Ovary (tissue), 3 donors: ENCODE measurements at regions not wholly inside any gene's neighbourhood (a gene's known extent, or its start where the extent isn't known, plus 50 kb on each side); places are given as distances from the start of the nearest gene placed in this dataset.

Experiments
- CTCF ChIP-seq, 3 donors: fragments of 450-650 bp in 2 of 3; fragments of 200-600 bp in 1 of 3; IDR thresholded peaks; one replicate each; pipeline versions ENCODE4 v1.5.1 to v1.8.0; 2016 to 2022; ENCODE audit warnings: antibody characterized with exemption in 3 of 3, mild to moderate bottlenecking in 1 of 3
- POLR2A ChIP-seq: fragments of 450-650 bp; IDR thresholded peaks from one replicate; pipeline ENCODE4 v1.6.1; 2017; ENCODE audit warnings: antibody characterized with exemption, mild to moderate bottlenecking, moderate library complexity
- donor health status: DM: no; HTN: no; CAD: no.

- no peak for TF ChIP-seq CTCF (IDR thresholded peaks at IDR 0.05)
- no peak for TF ChIP-seq POLR2A
These were observed 126.1 kb upstream of the GRB10 start for GRCh38 chr7:50908628-50909290.
